ENCODE measurements at regions not wholly inside any gene's neighbourhood (a gene's known extent, or its start where the extent isn't known, plus 50 kb on each side); places are given as distances from the start of the nearest gene placed in this dataset.

- Histone ChIP-seq H3K27me3 (replicated peaks; ENCODE audit: insufficient read depth) (no peaks in the 10 kb centered on the region), H3K27ac (no peak overlapping the region), H3K4me1 (replicated peaks) (no peaks in the 10 kb centered on the region), H3K36me3 (no peaks in the 10 kb centered on the region), H3K4me3 (no peak overlapping the region), H3K9me3 (no peaks in the 10 kb centered on the region)
- DNase-seq (ENCODE audit: low spot score): no peak
- TF ChIP-seq, protein P1, sequence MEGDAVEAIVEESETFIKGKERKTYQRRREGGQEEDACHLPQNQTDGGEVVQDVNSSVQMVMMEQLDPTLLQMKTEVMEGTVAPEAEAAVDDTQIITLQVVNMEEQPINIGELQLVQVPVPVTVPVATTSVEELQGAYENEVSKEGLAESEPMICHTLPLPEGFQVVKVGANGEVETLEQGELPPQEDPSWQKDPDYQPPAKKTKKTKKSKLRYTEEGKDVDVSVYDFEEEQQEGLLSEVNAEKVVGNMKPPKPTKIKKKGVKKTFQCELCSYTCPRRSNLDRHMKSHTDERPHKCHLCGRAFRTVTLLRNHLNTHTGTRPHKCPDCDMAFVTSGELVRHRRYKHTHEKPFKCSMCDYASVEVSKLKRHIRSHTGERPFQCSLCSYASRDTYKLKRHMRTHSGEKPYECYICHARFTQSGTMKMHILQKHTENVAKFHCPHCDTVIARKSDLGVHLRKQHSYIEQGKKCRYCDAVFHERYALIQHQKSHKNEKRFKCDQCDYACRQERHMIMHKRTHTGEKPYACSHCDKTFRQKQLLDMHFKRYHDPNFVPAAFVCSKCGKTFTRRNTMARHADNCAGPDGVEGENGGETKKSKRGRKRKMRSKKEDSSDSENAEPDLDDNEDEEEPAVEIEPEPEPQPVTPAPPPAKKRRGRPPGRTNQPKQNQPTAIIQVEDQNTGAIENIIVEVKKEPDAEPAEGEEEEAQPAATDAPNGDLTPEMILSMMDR (IDR thresholded peaks at IDR 0.05): no peak
- TF ChIP-seq POLR2A (IDR thresholded peaks at IDR 0.05) (no peak), POLR2AphosphoS5 (IDR thresholded peaks at IDR 0.05) (no peak)
- WGBS: 91% methylated on average over 2 of the region's 2 CpGs
- intact Hi-C loops (cut with DNase I): no loop called here
Measured at GRCh38 chr6:80466981-80467380, 360.5 kb downstream of the BCKDHB start.

GRCh38 chr6:80465513-80465912 lies 359.0 kb downstream of the BCKDHB start:
- Histone ChIP-seq H3K36me3 (no peaks in the 10 kb centered on the region), H3K27ac (no peak overlapping the region), H3K4me1 (replicated peaks) (no peaks in the 10 kb centered on the region), H3K4me3 (no peak overlapping the region), H3K27me3 (replicated peaks; ENCODE audit: insufficient read depth) (no peaks in the 10 kb centered on the region), H3K9me3 (no peaks in the 10 kb centered on the region)
- no peak for TF ChIP-seq POLR2AphosphoS5 (IDR thresholded peaks at IDR 0.05)
- TF ChIP-seq, protein P1 (IDR thresholded peaks at IDR 0.05): no peak
- TF ChIP-seq POLR2A (IDR thresholded peaks at IDR 0.05): no peak
- intact Hi-C loops (cut with DNase I): no loop called here
- no peak for DNase-seq (ENCODE audit: low spot score)
- WGBS: 68% methylated on average over 2 of the region's 2 CpGs

DNA sequence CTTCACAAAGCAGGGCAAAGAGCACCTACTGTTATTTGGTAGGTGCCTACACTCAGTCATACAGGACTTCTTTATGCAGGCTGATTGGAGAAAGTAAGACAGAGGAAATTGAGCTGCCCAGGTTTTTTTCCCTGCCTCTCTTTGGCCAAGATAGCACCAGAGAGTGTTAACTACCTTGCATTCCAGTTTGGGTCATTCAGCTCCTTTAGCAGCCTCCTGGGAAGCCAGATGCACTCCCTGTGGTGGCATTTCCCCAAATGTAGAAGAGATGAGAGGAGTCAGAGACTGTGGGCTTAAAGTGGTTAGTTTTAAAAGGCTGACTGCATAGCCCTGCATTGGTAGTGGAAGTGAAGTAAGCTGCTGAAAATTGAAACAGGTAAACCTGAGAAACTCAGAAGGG lies 358.4 kb downstream of the BCKDHB start:
- DNase-seq (ENCODE audit: low spot score): no peak
- no peaks in the 10 kb centered on the region for H3K36me3 ChIP-seq
- H3K4me1 ChIP-seq (replicated peaks): no peaks in the 10 kb centered on the region
- H3K9me3 ChIP-seq: no peaks in the 10 kb centered on the region
- H3K27ac ChIP-seq: no peak overlapping the region
- no peaks in the 10 kb centered on the region for H3K27me3 ChIP-seq (replicated peaks; ENCODE audit: insufficient read depth)
- no peak for TF ChIP-seq POLR2AphosphoS5 (IDR thresholded peaks at IDR 0.05)
- TF ChIP-seq POLR2A (IDR thresholded peaks at IDR 0.05): no peak
- no peak overlapping the region for H3K4me3 ChIP-seq
- intact Hi-C loops (cut with DNase I): no loop called here

DNA sequence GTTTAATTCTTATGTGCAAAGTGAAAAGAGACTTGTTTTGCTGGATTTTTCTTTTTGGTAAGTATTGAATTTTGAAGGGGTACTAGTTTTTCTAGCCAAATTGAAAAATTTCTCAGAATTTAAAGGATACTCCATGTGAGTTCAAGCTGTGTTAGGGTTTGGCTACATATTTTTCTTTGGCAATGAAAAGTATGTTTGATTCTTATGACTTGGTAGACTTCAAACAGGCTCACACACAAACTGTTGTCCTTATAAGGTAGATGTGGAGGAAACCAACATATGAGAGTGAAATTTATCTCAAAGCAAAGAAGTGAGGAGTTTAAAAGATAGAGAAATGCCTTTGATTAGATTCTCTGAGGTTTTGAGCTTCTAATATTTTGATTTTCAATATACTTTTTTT lies 356.7 kb downstream of the BCKDHB start:
- intact Hi-C loops (cut with DNase I): no loop called here
- H3K27me3 ChIP-seq (replicated peaks; ENCODE audit: insufficient read depth): no peaks in the 10 kb centered on the region
- H3K4me3 ChIP-seq: no peak overlapping the region
- H3K36me3 ChIP-seq: no peaks in the 10 kb centered on the region
- DNase-seq (ENCODE audit: low spot score): no peak
- no peaks in the 10 kb centered on the region for H3K9me3 ChIP-seq
- no peak overlapping the region for H3K27ac ChIP-seq
- H3K4me1 ChIP-seq (replicated peaks): no peaks in the 10 kb centered on the region
- no peak for TF ChIP-seq POLR2A (IDR thresholded peaks at IDR 0.05)
- no peak for TF ChIP-seq POLR2AphosphoS5 (IDR thresholded peaks at IDR 0.05)
- TF ChIP-seq, protein P1 (IDR thresholded peaks at IDR 0.05): no peak

DNA sequence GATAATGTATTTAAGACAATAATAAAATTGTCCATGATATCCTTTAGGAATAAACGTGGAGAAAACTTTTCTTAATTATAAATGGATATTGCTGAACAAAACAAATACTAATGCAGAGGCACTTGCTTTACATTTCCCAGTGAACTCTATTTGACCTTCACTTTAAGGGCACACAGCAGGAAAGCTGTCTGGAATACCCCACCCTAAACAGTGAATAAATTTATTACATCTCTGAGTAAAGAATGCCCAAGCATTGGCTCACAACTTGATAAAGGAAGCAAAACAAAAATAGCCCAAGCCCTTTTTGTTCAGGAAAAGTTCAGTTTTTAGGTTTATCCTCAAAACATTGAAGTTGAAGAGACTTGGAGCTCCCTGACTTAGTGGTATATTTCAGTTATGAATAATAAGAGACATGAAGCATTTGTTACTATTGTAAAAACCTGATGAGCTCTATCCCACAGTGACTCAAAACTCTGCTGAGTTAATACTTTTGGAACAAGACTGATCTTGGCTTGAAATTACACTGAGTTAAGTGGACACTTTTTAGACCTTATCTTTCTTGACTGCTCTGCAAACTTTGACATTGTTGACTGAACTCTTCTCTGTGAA lies 353.9 kb downstream of the BCKDHB start:
- no peak overlapping the region for H3K27ac ChIP-seq
- no peak for DNase-seq (ENCODE audit: low spot score)
- TF ChIP-seq POLR2AphosphoS5 (IDR thresholded peaks at IDR 0.05) (no peak), POLR2A (IDR thresholded peaks at IDR 0.05) (no peak)
- TF ChIP-seq, protein P1 (IDR thresholded peaks at IDR 0.05): no peak
- intact Hi-C loops (cut with DNase I): no loop called here
- H3K4me1 ChIP-seq (replicated peaks): no peaks in the 10 kb centered on the region
- H3K4me3 ChIP-seq: no peak overlapping the region
- H3K9me3 ChIP-seq: no peaks in the 10 kb centered on the region
- H3K36me3 ChIP-seq: no peaks in the 10 kb centered on the region
- 54% methylated on average over 1 of the region's 1 CpG for WGBS
- no peaks in the 10 kb centered on the region for H3K27me3 ChIP-seq (replicated peaks; ENCODE audit: insufficient read depth)

Measured in prostate gland (tissue), 2 donors.